Hindlimb muscle (tissue), 1 donor: ENCODE measurements at regions not wholly inside any gene's neighbourhood (a gene's known extent, or its start where the extent isn't known, plus 50 kb on each side); places are given as distances from the start of the nearest gene placed in this dataset.

Experiments
- DNase-seq: peaks from one replicate; pipeline ENCODE4 v3.0.0-alpha.2; 2013

- no peak for DNase-seq
These were observed 158.5 kb upstream of the SMAD3 start for GRCh38 chr15:66906668-66907614.

- DNase-seq = peak; percentile 59
These were observed 157.3 kb upstream of the SMAD3 start for GRCh38 chr15:66907826-66908743.

GRCh38 chr15:66908744-66909095, 156.7 kb upstream of the SMAD3 start:
- DNase-seq = no peak

GRCh38 chr15:66909381-66909890, 156.0 kb upstream of the SMAD3 start:
- DNase-seq = no peak

- no peak for DNase-seq
These were observed 154.2 kb upstream of the SMAD3 start for GRCh38 chr15:66911131-66911700.

GRCh38 chr15:66912001-66912400, 153.4 kb upstream of the SMAD3 start:
- DNase-seq = no peak

- no peak for DNase-seq
These were observed 153.0 kb upstream of the SMAD3 start for GRCh38 chr15:66912441-66912840.

GRCh38 chr15:66917904-66918448, 147.4 kb upstream of the SMAD3 start:
- no peak for DNase-seq

- no peak for DNase-seq
These were observed 146.0 kb upstream of the SMAD3 start for GRCh38 chr15:66919421-66919820.

- DNase-seq = no peak
These were observed 144.0 kb upstream of the SMAD3 start for GRCh38 chr15:66921319-66921915.

GRCh38 chr15:66922608-66923007, 142.8 kb upstream of the SMAD3 start:
- DNase-seq = no peak

- DNase-seq = no peak
These were observed 141.9 kb upstream of the SMAD3 start for GRCh38 chr15:66923438-66923881.

GRCh38 chr15:66924889-66925288, 140.5 kb upstream of the SMAD3 start:
- DNase-seq = no peak

GRCh38 chr15:66925721-66926120, 139.7 kb upstream of the SMAD3 start:
- no peak for DNase-seq

- DNase-seq = no peak
These were observed 138.0 kb upstream of the SMAD3 start for GRCh38 chr15:66927201-66928077.

GRCh38 chr15:66928101-66928500, 137.3 kb upstream of the SMAD3 start:
- DNase-seq = no peak

- no peak for DNase-seq
These were observed 136.6 kb upstream of the SMAD3 start for GRCh38 chr15:66928784-66929183.

GRCh38 chr15:66929843-66930402, 135.5 kb upstream of the SMAD3 start:
- DNase-seq = no peak

GRCh38 chr15:66931768-66932633, 133.4 kb upstream of the SMAD3 start:
- DNase-seq = no peak

GRCh38 chr15:66932634-66933024, 132.8 kb upstream of the SMAD3 start:
- no peak for DNase-seq
